CD1c-positive myeloid dendritic cell (primary cell): ENCODE measurements at regions not wholly inside any gene's neighbourhood (a gene's known extent, or its start where the extent isn't known, plus 50 kb on each side); places are given as distances from the start of the nearest gene placed in this dataset.
"Not testable (repeated sequence)": the region's sequence is repeated elsewhere in the genome, so short reads cannot be mapped to it uniquely, and the experiment has no call there.

Experiments used
- DNase-seq: peaks from one replicate; pipeline ENCODE4 v3.0.0-alpha.2; 2016; ENCODE audit errors: extremely low spot score

- peak; percentile 18 for DNase-seq
Measured at GRCh38 chr7:28328822-28329660, 83.3 kb upstream of the CREB5 start.

GRCh38 chr7:28329661-28330363, 82.5 kb upstream of the CREB5 start:
- DNase-seq = peak; percentile 39

- DNase-seq = no peak
Measured at GRCh38 chr7:28330384-28331070, 81.8 kb upstream of the CREB5 start.

GRCh38 chr7:28332046-28332445, 80.3 kb upstream of the CREB5 start:
- no peak for DNase-seq

- not testable (repeated sequence) for DNase-seq
Measured at GRCh38 chr7:28333548-28333947, 78.8 kb upstream of the CREB5 start.

GRCh38 chr7:28336806-28337205, 75.5 kb upstream of the CREB5 start:
- no peak for DNase-seq

- no peak for DNase-seq
Measured at GRCh38 chr7:28338041-28338440, 74.3 kb upstream of the CREB5 start.

- DNase-seq = no peak
Measured at GRCh38 chr7:28343462-28343861, 68.9 kb upstream of the CREB5 start.

- DNase-seq = no peak
Measured at GRCh38 chr7:28346256-28346655, 66.1 kb upstream of the CREB5 start.

- DNase-seq = no peak
Measured at GRCh38 chr7:28346676-28347363, 65.5 kb upstream of the CREB5 start.

GRCh38 chr7:28347475-28348318, 64.6 kb upstream of the CREB5 start:
- DNase-seq = no peak

GRCh38 chr7:28348636-28349035, 63.7 kb upstream of the CREB5 start:
- DNase-seq = no peak

- no peak for DNase-seq
Measured at GRCh38 chr7:28349637-28350036, 62.7 kb upstream of the CREB5 start.

GRCh38 chr7:28350662-28351061, 61.7 kb upstream of the CREB5 start:
- no peak for DNase-seq

- DNase-seq = no peak
Measured at GRCh38 chr7:28351450-28351849, 60.9 kb upstream of the CREB5 start.

GRCh38 chr7:28354601-28355402, 57.5 kb upstream of the CREB5 start:
- no peak for DNase-seq

- DNase-seq = no peak
Measured at GRCh38 chr7:28355635-28356319, 56.5 kb upstream of the CREB5 start.

- no peak for DNase-seq
Measured at GRCh38 chr7:28356619-28357018, 55.7 kb upstream of the CREB5 start.

- DNase-seq = no peak
Measured at GRCh38 chr7:28358423-28358868, 53.9 kb upstream of the CREB5 start.

GRCh38 chr7:28360739-28361138, 51.6 kb upstream of the CREB5 start:
- no peak for DNase-seq
